ENCODE measurements at regions not wholly inside any gene's neighbourhood (a gene's known extent, or its start where the extent isn't known, plus 50 kb on each side); places are given as distances from the start of the nearest gene placed in this dataset.

DNA sequence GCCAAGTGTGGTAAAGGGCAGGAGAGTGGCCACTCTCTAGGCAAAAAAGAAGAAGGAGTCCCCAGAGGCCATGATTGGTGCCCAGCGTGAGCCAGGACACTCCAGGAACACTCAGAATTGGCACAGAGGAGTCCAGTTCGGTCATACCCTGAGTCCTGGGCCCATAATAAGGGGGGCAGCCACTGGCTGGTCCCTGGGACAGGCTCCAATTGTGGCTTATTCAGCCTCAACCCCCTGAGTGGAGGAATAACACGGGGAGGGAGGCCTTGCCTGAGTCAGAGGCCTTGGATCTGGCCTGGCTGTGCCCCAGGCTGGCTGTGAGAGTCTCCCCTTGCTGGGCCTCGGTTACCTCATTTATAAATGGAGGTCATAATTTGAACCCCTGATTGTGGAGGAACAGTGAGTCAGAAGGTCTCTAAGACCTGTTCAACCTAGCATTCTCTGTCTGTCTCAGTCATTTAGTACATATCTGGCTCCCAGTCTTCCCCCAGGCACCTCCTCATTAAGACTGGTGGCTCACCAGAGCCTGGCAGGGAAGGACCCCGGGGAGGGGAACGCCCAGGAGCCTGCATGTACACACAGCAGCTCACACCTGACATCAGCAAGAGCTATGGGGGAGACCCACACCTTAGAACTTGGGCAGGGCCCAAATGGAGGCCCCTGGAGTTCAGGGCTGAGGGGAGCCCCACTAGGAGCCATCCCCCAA, 95.9 kb upstream of the ATP2B2 start:
- TF ChIP-seq, protein P1, sequence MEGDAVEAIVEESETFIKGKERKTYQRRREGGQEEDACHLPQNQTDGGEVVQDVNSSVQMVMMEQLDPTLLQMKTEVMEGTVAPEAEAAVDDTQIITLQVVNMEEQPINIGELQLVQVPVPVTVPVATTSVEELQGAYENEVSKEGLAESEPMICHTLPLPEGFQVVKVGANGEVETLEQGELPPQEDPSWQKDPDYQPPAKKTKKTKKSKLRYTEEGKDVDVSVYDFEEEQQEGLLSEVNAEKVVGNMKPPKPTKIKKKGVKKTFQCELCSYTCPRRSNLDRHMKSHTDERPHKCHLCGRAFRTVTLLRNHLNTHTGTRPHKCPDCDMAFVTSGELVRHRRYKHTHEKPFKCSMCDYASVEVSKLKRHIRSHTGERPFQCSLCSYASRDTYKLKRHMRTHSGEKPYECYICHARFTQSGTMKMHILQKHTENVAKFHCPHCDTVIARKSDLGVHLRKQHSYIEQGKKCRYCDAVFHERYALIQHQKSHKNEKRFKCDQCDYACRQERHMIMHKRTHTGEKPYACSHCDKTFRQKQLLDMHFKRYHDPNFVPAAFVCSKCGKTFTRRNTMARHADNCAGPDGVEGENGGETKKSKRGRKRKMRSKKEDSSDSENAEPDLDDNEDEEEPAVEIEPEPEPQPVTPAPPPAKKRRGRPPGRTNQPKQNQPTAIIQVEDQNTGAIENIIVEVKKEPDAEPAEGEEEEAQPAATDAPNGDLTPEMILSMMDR (IDR thresholded peaks at IDR 0.05), result no peak
- no peak for TF ChIP-seq POLR2AphosphoS5 (IDR thresholded peaks at IDR 0.05)
